HG03159 (cell line): ENCODE measurements at regions not wholly inside any gene's neighbourhood (a gene's known extent, or its start where the extent isn't known, plus 50 kb on each side); places are given as distances from the start of the nearest gene placed in this dataset.

ENCODE experiments used
- ATAC-seq: cut with Tn5 transposase; IDR thresholded peaks from one replicate; pipeline ENCODE4 v1.9.1; 2021; ENCODE audit warnings: mild to moderate bottlenecking, moderate library complexity; ENCODE audit not compliant: unreplicated experiment

DNA sequence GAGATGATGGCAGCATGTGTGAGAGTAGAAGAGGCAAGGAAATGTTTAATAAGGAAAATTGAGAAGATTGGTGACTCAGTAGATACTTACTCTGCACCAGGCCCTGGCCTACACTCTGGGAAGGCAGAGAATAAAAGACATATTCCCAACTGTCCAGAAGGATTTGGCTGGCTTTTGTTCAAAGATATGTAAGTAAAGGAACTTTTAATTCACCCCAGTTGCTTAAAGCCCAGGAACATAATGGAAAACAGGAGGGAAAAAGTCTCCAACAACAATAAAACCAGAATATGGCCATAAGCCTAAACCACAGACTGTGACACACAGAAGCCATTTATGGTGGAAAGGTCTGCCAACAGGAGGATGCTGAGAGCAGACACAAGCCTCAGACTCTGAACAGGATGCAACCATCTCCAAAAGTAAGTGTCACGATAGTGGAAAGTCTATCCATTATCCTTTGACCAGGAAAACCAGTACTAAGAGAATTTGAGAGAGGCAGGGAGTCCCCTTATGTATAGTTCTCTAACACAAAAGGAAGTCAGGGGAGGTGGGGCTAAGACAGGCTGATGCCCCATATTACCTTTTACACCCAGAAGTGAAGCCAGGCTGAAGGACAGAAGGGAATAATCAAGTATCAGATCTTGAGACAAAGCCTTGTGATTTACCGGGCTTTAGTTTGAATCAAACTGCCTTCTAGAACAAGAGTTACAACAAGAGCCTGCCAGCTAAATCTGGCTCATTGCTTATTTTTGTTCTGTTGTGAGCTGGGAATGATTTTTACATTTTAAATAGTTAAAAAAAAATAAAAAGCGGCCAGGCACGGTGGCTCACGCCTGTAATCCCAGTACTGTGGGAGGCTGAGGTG, 169.5 kb upstream of the STARD13 start:
- ATAC-seq, result no peak

DNA sequence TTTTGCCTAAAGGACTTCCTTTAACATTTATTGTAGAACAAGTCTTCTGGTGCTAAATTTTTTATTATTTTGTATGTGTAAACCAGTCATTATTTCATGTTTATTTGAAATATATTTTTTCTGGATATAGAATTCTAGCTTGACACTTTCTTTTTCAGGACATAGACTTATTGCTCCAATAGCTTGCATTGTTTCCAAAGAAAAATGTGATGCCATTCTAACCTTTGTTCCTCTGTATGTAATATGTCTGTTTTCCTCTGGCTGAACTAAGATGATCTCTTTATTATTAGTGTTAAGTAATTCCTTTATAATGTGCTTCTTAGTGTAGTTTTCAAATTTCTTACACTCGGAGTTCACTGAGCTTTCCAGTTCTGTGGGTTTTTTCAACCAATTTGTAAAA, 174.1 kb upstream of the STARD13 start:
- no peak for ATAC-seq

DNA sequence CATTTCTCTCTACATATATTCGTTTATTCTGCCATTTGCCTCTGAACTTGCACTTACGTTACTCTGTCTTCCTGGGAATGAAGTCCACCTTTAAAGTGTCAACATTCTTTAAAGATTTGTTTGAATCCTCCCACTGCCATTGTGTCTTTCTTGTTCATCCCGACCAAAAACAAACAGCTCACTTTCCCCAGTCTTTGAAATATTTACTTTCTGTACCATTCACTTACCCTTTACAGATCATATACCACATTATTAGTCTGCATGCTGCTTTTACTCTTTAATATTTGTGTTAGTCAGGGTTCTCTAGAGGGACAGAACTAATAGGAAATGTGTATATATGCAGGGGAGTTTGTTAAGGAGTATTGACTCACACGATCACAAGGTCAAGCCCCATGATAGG, 176.6 kb upstream of the STARD13 start:
- no peak for ATAC-seq

- ATAC-seq, result no peak
These were observed 178.8 kb upstream of the STARD13 start for GRCh38 chr13:33464345-33464744.

DNA sequence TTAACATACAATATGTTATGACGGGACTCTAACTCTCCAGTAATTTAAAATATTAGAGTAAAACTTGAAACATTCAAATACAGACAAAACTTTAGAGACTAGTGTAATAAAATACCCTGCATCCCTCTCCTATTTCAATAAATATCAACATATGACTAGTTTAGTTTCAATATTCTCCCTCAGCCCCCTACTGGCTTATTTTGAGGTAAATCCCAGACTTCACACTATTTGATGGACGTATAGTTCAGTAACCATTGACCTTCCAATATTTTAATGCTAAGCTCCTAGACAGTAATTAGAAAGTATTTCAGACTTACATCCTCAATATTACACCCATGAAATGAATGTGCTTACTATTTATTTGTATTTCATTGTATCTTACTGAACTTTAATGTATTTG, 180.7 kb upstream of the STARD13 start:
- no peak for ATAC-seq

GRCh38 chr13:33467556-33467955, 182.0 kb upstream of the STARD13 start:
- ATAC-seq, result no peak

- ATAC-seq, result no peak
These were observed 185.6 kb upstream of the STARD13 start for GRCh38 chr13:33471204-33471603.

- no peak for ATAC-seq
These were observed 186.9 kb upstream of the STARD13 start for GRCh38 chr13:33472446-33472845.

DNA sequence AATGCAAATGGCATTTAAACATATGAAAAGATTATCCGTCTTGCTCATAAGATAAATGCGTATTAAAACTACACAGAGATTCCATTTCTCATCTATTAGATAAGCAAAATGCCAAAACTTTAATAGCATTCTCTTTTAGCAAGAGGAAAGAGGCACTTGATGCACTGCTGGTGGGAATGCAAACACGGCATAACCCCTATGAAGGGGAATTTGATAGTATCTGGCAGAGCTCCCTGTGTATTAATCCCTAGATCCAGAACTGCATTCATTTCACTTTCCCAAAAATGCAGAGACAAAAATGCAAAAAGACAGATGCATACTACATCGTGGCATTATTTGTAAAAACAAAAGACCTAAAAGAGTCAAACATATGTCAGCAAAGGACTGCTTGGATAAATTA, 193.6 kb upstream of the STARD13 start:
- ATAC-seq, result no peak

GRCh38 chr13:33480561-33480960, 195.0 kb upstream of the STARD13 start:
- no peak for ATAC-seq

DNA sequence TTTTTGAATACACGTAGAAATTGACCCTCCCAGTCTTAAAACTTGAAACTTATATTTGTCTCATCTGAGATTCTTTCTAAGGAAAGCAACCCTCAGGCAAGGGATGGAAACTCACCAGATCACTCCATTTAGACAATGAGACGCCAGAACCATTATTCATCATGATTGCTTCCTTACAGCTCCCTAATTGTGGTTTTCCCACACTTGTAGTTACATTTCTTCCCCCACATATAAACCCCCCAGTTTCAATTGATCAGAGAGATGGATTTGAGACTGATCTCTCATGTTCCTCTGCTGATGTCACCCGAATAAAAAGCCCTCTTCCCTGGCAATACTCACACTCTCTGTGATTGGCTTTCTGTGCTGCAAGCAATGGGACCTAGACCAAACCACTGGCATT, 197.9 kb upstream of the STARD13 start:
- no peak for ATAC-seq

DNA sequence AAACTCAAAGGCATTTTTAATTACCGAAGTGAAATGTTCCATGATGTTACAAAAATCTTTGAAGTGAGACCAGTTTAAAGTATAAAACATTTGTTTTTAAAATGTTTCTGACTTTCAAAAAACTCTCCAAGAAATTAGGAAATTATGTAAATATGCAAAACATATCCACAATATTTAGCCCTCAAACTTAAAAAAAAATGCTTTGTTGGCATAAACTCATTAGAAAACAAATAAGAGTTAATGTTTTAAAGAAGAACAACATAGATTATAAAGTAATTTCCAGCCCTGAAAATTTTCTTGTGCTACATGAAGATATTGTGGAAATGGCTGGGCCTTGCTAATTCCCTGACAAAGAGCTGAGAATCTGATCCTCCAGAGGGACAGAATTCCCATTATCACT, 199.7 kb upstream of the STARD13 start:
- ATAC-seq, result no peak

- no peak for ATAC-seq
These were observed 202.2 kb upstream of the STARD13 start for GRCh38 chr13:33487575-33488243.

- no peak for ATAC-seq
These were observed 204.0 kb upstream of the STARD13 start for GRCh38 chr13:33489563-33489962.

DNA sequence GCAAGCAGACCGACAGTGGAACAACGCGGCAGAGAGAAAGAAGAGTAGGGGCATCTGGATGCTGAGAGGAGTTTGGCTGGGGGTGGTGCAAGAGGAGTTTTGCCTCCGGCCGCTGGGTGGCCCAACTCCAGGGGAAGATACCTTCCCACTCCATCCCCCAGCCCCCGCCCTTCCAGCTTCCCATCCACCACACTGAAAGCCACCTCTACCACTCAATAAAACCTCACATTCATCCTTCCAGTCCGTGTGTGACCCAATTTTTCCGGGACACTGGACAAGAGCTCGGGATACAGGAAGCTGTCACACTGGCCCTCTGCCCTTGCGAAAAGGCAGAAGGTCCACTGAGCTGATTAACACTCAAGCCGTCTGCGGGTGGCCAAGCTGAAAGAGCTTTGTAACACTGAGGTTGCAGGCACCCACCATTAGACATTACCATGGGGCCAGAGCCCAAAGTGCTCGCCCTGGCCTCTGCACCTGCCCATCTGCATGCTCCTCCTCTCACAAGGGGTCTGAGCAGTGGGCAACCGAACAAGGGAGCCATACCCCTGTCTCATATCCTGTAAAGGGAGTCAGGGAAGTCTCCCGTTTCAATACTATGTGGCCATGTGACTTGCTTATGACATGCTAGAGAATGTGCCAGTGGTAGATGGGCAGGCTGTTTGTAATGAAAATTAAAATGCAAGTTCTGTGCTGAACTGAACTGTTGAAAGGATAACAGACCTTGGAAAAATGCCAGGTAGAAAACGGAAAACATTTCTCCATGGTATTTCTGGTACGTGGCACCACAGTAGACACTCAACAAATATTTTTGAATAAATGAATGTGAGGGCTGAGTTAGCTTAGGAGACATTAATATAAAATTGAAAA, 205.1 kb upstream of the STARD13 start:
- ATAC-seq, result no peak

DNA sequence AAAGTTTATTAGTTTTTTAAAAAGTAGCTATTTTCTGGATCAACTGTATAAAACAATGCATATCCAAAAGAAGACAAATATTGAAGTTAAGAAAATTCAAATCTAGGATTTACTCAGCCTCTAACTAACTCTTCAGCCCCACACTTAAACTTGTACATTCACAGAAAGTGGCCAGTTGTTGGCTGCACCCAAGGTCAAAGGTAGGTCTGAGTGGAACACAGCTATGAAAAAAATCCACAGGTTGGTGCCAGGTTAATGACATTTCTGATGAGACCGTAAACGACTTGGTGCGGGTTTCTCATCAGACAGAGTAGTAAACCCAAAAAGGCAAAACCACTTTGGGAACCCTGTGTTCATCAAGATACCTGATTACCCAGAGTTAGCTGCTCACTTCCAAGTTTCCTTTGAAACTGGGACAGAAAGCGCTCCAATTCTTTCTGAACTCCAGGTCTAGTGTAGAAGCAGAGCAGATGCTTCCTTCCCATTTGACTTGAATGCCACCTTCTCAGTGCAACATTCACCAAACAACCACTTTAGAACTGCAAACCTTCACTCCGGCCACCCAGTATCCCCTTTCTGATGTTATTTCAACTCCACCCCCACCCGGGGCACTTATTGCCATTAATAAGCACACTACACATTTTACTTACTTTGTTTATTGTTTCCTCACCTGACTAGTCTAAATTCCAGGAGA, 208.3 kb upstream of the STARD13 start:
- ATAC-seq, result no peak

- ATAC-seq, result no peak
These were observed 209.1 kb upstream of the STARD13 start for GRCh38 chr13:33494596-33495204.

- no peak for ATAC-seq
These were observed 210.8 kb upstream of the STARD13 start for GRCh38 chr13:33496336-33496735.

DNA sequence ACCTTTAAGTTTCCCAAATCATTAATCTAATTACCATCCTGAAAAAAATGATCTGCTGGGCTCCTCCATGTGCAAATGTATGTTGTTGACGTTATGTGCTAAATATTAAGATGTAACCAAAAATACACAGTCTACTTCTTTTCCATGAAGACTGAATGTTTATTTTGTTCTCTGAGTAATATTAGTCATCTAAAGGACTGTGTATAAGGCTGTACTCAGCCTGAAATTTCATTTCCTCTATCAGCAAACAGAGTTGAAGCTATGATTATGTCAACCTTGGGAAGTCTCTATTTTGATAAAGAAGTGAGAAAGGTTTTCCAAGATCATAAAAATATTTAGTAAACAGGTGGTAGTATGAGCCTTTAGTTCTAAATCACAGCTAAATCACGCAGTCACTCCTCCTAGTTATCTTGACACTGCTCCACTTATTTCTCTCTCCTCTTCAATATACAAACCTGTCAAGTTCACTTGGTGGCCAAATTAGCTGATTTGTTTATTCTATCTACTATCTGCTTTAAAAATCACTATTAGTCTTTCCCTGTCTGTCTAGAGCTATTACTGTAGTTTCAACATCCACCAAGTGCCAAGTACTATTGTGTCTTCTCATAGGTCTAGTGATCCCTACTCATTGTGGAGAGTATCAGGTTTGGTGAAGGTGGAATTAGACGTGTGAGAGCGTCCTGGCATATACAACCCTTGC, 211.7 kb upstream of the STARD13 start:
- ATAC-seq, result no peak

DNA sequence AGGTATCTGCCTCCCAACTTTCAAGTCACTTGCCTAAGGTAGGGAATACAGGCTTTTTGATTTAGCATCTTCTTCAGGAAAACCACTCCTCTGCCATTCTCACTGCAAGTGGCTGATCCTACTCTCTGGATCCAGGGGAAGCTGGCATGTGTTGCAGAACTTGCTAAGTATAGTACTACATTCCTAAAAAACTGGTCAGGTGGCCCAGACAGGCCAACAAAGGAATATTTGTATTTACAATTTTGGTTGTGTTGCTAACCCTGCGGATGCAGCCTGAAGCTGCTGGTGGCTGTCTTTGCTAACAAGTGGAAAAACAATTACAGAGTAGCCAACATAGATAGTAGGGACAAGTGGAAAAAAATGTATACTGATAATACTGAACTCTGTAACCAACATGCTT, 222.5 kb upstream of the STARD13 start:
- ATAC-seq, result no peak
